NCI-H1694 treated with DMSO at 0.1 percent for 48 hours (cell line): ENCODE measurements at regions not wholly inside any gene's neighbourhood (a gene's known extent, or its start where the extent isn't known, plus 50 kb on each side); places are given as distances from the start of the nearest gene placed in this dataset.
"Not testable (repeated sequence)": the region's sequence is repeated elsewhere in the genome, so short reads cannot be mapped to it uniquely, and the experiment has no call there.

Experiments used
- DNase-seq: peaks from one replicate; lab custom pipeline; 2025; lab: John Stamatoyannopoulos, UW

- no peak for DNase-seq
Observed at GRCh38 chr14:101080922-101081593, 177.5 kb upstream of the RTL1 start.

DNA sequence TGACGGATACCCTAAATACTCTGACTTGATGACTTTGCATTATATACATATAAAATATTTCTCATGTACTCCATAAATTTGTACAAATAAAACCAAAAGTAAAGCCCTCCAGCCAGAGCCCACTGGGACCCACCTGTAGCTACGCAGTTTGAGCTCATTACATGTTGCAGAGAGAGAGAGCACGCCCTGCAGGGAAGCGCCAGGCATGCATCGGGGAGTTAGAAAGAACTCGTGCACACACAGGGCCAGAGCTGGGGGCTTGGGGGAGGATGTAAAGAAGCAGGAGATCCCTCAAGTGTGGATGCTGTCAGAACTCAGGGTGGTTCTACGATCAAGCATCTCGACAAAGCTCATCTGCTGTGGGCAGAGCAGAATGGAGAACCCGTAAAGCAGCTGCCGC is 178.5 kb upstream of the RTL1 start:
- DNase-seq = no peak

GRCh38 chr14:101082436-101083384 is 179.2 kb upstream of the RTL1 start:
- DNase-seq = no peak

DNA sequence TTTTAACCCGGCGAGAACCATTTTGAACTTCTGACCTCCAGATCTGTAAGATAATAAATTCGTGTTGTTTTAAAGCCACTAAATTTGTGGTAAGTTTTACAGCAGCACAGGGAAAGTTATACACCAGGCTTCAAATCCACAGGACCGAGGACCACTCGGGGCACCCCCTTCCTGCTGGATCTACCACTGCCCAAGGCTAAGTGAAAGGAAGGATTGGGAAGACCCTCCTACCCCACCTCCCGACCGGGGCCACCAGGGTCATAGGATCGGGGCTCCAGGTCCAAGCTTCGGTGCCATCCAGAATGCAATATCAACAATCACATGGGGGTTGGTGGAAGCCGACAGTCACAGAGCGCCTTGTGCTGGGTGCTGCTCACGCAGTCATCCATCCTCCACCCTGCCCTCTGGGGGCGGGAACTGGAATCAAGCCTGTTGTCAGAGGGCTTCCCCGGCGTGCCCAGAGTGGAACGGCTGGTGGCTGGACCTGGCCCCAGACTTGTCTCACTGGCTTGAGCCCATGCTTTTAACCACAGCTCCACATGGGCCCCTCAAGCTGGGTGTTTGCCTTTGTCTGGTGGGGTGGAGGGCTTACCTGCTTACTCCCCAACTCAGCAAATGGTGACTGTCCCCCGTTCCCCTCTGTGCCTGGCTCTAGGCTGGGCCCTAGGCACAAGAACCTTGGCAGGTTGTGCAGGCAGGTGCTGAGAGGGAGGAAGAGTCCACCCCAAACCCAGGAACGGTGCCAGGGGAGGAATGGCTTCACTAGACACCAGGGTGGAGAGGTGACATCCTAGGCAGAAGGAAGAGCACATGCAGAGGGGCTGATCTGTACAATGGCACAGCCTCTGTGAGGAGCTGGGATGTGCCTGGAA is 180.3 kb upstream of the RTL1 start:
- no peak for DNase-seq

DNA sequence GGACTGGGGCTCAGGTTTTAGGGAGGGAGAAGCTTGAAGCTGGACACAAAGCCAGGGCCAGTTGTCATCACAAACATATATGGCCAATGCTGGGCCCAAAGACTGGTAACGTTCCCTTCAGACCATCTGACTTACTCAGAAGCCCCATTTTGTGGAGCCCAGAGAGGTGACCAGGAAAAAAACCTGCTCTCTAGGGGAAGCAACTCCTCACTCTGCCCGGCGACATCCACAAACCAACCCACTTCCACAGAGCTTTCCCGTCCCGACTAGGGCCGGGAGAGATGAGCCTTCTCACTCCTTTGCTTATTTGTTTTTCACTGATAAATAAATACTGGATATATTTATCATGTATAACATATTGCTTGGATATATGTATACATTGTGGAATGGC is 180.9 kb upstream of the RTL1 start:
- no peak for DNase-seq

- DNase-seq = no peak
Observed at GRCh38 chr14:101086926-101087325, 183.4 kb upstream of the RTL1 start.

- DNase-seq = no peak
Observed at GRCh38 chr14:101087614-101088394, 184.3 kb upstream of the RTL1 start.

DNA sequence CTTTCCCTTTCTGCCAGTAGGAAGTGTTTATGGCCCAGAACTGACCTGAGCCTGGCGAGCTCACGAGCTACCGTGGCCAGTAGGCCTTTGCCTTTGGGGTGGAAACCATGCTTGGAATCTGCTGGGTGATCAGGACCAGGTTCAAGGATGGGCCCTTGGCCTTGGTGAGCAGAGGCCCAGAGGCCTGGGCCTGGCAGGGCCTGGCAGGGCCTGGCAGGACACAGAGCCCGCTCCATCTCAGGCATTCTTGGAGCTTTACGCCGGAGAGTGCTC is 184.8 kb upstream of the RTL1 start:
- DNase-seq = no peak

- no peak for DNase-seq
Observed at GRCh38 chr14:101088714-101089113, 185.2 kb upstream of the RTL1 start.

DNA sequence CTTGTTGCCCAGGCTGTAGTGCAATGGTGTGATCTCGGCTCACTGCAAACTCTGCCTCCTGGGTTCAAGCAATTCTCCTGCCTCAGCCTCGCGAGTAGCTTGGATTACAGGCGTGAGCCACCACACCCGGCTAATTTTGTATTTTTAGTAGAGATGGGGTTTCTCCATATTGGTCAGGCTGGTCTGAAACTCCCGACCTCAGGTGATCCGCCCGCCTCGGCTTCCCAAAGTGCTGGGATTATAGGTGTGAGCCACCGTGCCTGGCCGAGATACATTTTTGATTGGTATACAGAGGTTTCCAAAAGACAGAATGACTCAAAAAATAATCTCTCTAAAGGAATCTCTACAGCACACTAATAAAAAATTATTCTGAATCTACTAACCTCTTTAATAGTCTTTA is 187.0 kb upstream of the RTL1 start:
- DNase-seq = not testable (repeated sequence)

- DNase-seq = no peak
Observed at GRCh38 chr14:101090976-101091375, 187.5 kb upstream of the RTL1 start.

DNA sequence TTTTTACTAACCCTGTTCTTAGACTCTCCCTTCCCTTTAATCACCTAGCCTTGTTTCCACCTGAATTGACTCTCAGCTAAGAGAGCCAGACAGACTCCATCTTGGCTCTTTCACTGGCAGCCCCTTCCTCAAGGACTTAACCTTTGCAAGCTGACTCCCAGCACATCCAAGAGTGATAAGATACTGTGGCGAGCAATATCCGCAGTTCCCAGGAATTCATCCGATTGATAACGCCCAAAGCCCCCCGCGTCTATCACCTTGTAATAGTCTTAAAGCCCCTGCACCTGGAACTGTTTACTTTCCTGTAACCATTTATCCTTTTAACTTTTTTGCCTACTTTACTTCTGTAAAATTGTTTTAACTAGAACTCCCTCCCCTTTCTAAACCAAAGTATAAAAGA is 191.4 kb upstream of the RTL1 start:
- not testable (repeated sequence) for DNase-seq

DNA sequence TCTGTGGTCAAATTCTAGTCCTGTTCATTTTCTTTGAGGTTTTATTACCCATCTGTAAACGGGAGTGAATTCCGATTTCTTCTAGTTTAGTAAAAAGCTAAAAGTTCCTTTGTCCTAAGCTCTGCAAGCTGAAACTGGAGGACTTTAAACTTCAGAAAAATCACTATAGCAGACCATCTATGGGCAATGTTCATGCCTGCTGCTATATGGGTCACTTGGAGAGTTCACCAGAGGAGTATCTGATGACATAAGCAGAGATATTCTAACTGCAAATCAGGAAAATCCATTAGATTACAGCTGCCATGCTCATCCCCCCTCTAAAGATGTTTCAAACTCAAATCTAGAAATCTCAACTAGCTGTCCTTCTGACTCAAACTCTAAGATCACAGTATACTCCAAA is 193.0 kb upstream of the RTL1 start:
- no peak for DNase-seq

- DNase-seq = no peak
Observed at GRCh38 chr14:101097109-101097793, 193.7 kb upstream of the RTL1 start.

- DNase-seq = no peak
Observed at GRCh38 chr14:101098177-101098576, 194.7 kb upstream of the RTL1 start.

GRCh38 chr14:101098641-101099040 is 195.1 kb upstream of the RTL1 start:
- DNase-seq = no peak

DNA sequence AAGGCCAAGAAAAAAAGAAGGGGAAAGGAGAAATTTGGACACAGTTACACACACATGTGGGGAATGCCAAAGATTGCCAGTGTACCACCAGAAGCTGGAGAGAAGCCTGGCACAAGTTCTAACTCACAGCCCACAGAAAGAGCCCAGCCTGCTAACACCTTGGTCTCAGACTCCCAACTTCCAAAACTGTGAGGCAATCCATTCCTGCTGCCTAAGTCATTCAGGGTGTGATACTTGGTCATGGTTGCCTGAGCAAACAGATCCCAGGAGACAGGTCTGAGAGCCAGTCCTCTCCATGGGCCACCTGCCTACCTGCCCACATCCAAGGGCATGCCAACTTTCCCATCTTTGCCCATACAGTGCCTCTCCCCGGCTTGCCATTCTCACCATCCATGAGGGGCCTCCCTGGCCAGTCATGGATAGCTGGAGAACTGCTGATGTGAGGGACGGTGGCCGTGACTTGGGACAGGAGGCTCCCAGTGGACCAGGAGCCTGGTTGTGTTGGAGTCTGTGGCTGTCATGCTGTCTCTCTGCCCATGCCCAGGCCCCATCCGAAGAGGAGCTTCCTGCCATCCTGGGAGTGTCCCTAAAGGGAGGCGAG is 198.0 kb upstream of the RTL1 start:
- no peak for DNase-seq

- DNase-seq = no peak
Observed at GRCh38 chr14:101102875-101103274, 199.4 kb upstream of the RTL1 start.

- no peak for DNase-seq
Observed at GRCh38 chr14:101103321-101103901, 199.9 kb upstream of the RTL1 start.

DNA sequence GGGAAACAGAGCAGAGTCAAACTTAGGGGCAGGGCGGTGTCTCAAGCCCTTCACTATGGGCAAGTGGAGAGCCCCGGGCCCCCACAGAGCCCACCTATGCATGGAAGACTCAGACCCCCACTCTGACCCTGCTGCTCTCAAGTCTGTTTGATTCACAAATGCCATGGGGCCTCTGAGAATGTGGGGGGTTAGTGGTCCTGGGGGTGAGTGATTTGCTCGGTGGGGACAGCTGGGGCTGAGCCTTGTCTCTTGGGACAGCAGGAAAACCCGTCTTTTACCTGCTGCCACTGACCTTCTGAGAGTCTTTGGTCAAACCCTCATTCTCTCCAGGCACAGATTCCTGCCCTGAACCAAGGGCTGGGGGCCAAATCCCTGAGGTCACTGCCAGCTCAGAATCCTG is 201.0 kb upstream of the RTL1 start:
- DNase-seq = no peak

DNA sequence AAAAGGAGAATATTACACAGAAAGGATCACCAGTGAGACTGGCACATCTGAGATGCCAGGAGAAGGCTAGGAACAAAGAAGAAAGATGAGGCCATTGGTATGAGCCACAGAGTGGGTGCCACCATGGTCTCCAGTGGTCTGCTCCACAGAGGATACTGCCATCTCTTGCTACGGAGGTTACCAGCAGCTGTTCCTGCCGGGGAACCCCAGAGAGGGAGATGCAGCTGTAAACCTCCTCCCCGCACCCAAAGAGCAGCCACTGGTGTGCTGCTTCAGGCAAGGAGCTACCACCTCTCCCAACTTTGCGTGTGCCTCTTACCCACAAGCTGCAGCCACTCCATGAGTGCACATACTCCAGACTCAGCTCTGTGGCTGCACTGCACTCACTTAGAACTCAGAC is 201.5 kb upstream of the RTL1 start:
- DNase-seq = no peak
